Neural cell (in vitro differentiated cells): ENCODE measurements at regions not wholly inside any gene's neighbourhood (a gene's known extent, or its start where the extent isn't known, plus 50 kb on each side); places are given as distances from the start of the nearest gene placed in this dataset.

Experiments
- CTCF ChIP-seq: fragments of 450-650 bp; IDR thresholded peaks from 2 replicates; pipeline ENCODE4 v1.5.1; 2014; ENCODE audit warnings: antibody characterized with exemption, mild to moderate bottlenecking, moderate library complexity; ENCODE audit not compliant: poor library complexity, severe bottlenecking
- EZH2 ChIP-seq: fragments of 200-600, 300-800 bp; shearing (Covaris generic), sonication (generic); IDR thresholded peaks from 2 replicates; pipeline ENCODE4 v1.6.1; 2014; ENCODE audit warnings: antibody characterized with exemption, low read length, borderline replicate concordance, mild to moderate bottlenecking; ENCODE audit not compliant: insufficient read depth, poor library complexity, severe bottlenecking
- POLR2AphosphoS5 ChIP-seq: IDR thresholded peaks from 2 replicates; pipeline ENCODE4 v1.6.1; 2012

- no peak for TF ChIP-seq CTCF
- TF ChIP-seq EZH2 = no peak
- no peak for TF ChIP-seq POLR2AphosphoS5
Measured at GRCh38 chr16:47780213-47780875, 319.2 kb downstream of the PHKB start.
